GM23248 (cell line): ENCODE measurements at regions not wholly inside any gene's neighbourhood (a gene's known extent, or its start where the extent isn't known, plus 50 kb on each side); places are given as distances from the start of the nearest gene placed in this dataset.
"Not testable (repeated sequence)": the region's sequence is repeated elsewhere in the genome, so short reads cannot be mapped to it uniquely, and the experiment has no call there.

ENCODE experiments used
- EZH2 ChIP-seq: fragments of 200-600 bp; sonication (generic); IDR thresholded peaks from 2 replicates; pipeline ENCODE4 v1.6.1; 2018; ENCODE audit warnings: antibody characterized with exemption, mild to moderate bottlenecking; ENCODE audit not compliant: insufficient read depth, poor library complexity, severe bottlenecking
- EZH2phosphoT487 ChIP-seq: fragments of 200-600 bp; sonication (generic); IDR thresholded peaks from 2 replicates; pipeline ENCODE4 v1.6.1; 2018; ENCODE audit warnings: antibody characterized with exemption, moderate library complexity, mild to moderate bottlenecking, low read depth; ENCODE audit not compliant: insufficient read depth

- not testable (repeated sequence) for TF ChIP-seq EZH2, EZH2phosphoT487
Measured at GRCh38 chr4:22631167-22631566, 61.6 kb upstream of the GBA3 start.
